Skeletal muscle satellite cell (primary cell): ENCODE measurements at regions not wholly inside any gene's neighbourhood (a gene's known extent, or its start where the extent isn't known, plus 50 kb on each side); places are given as distances from the start of the nearest gene placed in this dataset.

ENCODE experiments used
- H3K27me3 ChIP-seq: 2 replicates; pipeline ENCODE4 v1.7.0; 2013; ENCODE audit warnings: low read length; ENCODE audit not compliant: control insufficient read depth, insufficient read depth
- H3K36me3 ChIP-seq: 2 replicates; pipeline ENCODE4 v1.7.0; 2013; ENCODE audit warnings: mild to moderate bottlenecking, control low read depth, low read length; ENCODE audit not compliant: insufficient read depth
- H3K4me1 ChIP-seq: 2 replicates; pipeline ENCODE4 v1.7.0; 2013; ENCODE audit warnings: low read length; ENCODE audit not compliant: control insufficient read depth, insufficient read depth
- H3K4me2 ChIP-seq: 2 replicates; pipeline ENCODE4 v1.7.0; 2013; ENCODE audit warnings: mild to moderate bottlenecking, low read length
- H3K4me3 ChIP-seq: 2 replicates; pipeline ENCODE4 v1.7.0; 2013; ENCODE audit warnings: low read length
- H3K9ac ChIP-seq: 2 replicates; pipeline ENCODE4 v1.7.0; 2013; ENCODE audit warnings: mild to moderate bottlenecking, low read depth, low read length, moderate library complexity
- H3K9me3 ChIP-seq: replicated peaks from 2 replicates; pipeline ENCODE4 v1.7.0; 2013; ENCODE audit warnings: mild to moderate bottlenecking, control low read depth, low read length

DNA sequence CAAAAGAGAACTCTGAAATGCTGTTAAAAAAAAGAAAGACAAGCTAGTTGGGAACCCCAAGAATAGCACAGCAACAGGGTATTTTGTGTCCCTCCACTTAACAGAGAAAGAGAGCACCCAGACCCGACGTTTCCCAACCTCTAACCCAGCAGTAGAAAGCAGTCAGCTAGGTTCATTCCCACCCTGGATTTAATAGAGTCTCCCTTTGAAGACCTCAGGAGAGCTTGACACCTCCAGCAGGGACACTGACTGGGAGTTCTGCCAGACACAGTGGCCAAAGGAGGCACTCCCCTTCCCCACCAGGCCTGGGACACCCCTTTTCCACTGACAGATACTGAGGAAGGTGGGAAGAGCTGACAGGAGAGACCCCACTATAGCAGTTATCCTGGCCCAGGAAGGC, 337.5 kb upstream of the MSX2 start:
- H3K4me3 ChIP-seq: no peak overlapping the region
- H3K9me3 ChIP-seq: no peaks in the 10 kb centered on the region
- no peaks in the 10 kb centered on the region for H3K4me1 ChIP-seq
- no peaks in the 10 kb centered on the region for H3K36me3 ChIP-seq
- H3K9ac ChIP-seq: no peak overlapping the region
- H3K4me2 ChIP-seq: no peak overlapping the region
- H3K27me3 ChIP-seq: no peaks in the 10 kb centered on the region

DNA sequence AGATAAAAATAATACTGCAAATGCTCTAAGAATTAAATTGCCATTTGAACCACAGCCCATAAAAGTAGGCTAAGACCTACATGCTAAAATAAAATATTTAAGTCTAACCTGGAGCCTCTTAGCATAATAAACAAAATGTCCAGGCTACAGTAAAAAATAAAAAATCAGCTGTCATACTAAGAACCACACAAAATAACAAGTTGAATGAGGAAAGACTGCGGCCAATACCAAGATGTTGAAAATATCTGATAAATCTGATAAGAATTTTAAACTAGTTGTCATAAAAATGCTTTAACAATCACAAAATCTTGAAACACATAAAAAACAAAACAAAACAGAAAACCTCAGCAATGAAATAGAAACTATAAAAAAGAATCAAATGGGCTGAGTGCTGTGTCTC, 336.9 kb upstream of the MSX2 start:
- no peak overlapping the region for H3K4me2 ChIP-seq
- no peaks in the 10 kb centered on the region for H3K4me1 ChIP-seq
- no peaks in the 10 kb centered on the region for H3K9me3 ChIP-seq
- no peak overlapping the region for H3K4me3 ChIP-seq
- no peak overlapping the region for H3K9ac ChIP-seq
- no peaks in the 10 kb centered on the region for H3K27me3 ChIP-seq
- H3K36me3 ChIP-seq: no peaks in the 10 kb centered on the region

DNA sequence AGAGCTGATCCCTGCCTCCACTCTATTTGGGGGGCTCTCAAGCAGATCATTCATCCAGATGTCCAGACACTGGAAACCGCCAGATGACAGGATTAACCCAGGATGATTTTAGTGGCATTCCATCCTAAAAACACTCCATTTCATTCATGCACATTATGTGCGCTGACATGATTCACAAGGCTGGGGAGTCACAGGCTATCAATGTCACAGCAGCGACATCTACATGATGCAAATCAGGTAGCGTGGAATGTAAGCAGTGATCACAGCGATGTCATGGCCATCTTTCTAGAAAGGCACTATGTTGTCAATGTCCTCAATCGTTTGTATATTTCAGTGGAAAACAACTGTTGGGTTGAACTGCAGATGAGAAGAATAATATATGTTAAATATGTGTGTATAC, 331.5 kb upstream of the MSX2 start:
- H3K9ac ChIP-seq: no peak overlapping the region
- H3K9me3 ChIP-seq: no peaks in the 10 kb centered on the region
- no peaks in the 10 kb centered on the region for H3K4me1 ChIP-seq
- no peaks in the 10 kb centered on the region for H3K27me3 ChIP-seq
- no peak overlapping the region for H3K4me2 ChIP-seq
- no peak overlapping the region for H3K4me3 ChIP-seq
- no peaks in the 10 kb centered on the region for H3K36me3 ChIP-seq

DNA sequence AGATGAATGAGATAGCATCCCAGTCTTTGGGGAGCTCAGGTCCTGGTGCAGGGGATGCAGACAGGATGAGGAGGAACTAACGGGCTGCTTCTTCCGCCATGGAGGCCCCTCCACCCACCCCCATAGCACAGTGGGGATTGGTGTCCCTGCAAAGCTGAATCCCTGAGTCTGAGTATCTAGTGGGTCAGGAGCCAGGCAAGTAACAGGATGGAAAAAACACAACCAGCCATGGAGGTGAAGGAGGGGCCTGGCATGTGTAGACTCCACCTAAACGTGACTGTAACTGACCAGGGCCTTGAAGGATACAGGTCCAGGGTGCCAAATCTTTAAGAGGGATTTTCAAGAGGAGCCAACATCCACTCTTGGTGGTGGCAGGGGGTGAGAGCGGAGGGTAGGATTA, 327.8 kb upstream of the MSX2 start:
- no peaks in the 10 kb centered on the region for H3K27me3 ChIP-seq
- no peak overlapping the region for H3K4me3 ChIP-seq
- no peaks in the 10 kb centered on the region for H3K4me1 ChIP-seq
- no peak overlapping the region for H3K9ac ChIP-seq
- H3K9me3 ChIP-seq: no peaks in the 10 kb centered on the region
- no peak overlapping the region for H3K4me2 ChIP-seq
- H3K36me3 ChIP-seq: no peaks in the 10 kb centered on the region

DNA sequence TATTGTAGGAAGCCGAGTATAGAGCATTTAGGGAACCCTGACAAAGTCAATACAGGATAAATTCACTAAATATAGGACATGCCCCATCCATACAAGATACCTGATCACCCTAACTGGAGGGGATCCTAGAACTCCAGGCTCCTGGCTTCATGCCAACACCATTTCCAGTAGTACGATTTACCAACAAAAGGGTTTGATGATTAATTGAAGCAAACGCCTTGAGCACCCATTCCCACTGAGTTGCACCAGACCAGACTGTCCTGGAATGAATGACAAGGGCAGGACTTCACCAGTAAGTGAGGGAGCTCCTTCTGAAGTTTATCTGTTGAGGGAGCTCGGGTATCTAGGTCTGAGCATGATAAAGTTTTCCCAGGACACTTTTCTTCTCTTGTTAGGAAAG, 327.2 kb upstream of the MSX2 start:
- Histone ChIP-seq H3K36me3 (no peaks in the 10 kb centered on the region), H3K9ac (no peak overlapping the region), H3K9me3 (no peaks in the 10 kb centered on the region), H3K4me2 (no peak overlapping the region), H3K4me1 (no peaks in the 10 kb centered on the region), H3K27me3 (no peaks in the 10 kb centered on the region), H3K4me3 (no peak overlapping the region)

DNA sequence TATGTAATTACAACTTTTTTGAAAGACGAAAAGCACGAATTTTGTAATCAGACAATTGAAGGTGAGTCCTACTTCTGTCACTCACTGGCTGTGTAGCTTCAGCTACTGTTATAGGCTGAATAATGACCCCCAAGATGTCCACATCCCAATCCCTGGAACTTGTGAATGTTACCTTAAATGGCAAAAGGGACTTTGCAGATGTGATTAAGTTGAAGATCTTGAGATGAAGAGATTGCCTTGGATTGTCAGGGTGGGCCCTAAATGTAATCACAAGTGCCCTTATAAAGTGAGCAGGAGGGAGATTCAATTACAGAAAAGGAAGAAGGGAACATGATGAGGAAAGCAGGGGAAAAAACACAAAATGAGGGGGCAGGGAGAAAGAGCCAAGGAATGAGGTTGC, 326.2 kb upstream of the MSX2 start:
- Histone ChIP-seq H3K9ac (no peak overlapping the region), H3K4me3 (no peak overlapping the region), H3K9me3 (no peaks in the 10 kb centered on the region), H3K27me3 (no peaks in the 10 kb centered on the region), H3K4me1 (no peaks in the 10 kb centered on the region), H3K4me2 (no peak overlapping the region), H3K36me3 (no peaks in the 10 kb centered on the region)

DNA sequence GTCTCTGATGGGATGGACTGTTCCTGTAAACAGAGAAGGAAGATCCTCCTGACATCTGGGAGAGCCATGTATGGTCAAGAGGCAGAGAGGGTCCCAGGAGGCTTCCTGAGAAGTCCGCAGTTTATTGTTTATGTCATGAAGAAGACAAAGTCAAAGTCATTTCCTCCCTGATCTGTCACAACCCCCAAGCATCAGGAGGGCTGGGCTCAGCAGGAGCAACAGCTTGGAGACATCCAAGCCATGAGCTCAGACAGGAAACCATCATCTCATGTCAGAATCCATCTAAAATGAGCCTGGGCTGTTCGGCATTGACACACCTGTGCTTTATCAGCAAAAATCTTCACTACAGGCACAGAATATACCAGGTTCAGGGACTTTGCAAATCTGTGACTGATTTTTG, 325.0 kb upstream of the MSX2 start:
- Histone ChIP-seq H3K4me2 (no peak overlapping the region), H3K4me3 (no peak overlapping the region), H3K4me1 (no peaks in the 10 kb centered on the region), H3K36me3 (no peaks in the 10 kb centered on the region), H3K9ac (no peak overlapping the region), H3K9me3 (no peaks in the 10 kb centered on the region), H3K27me3 (no peaks in the 10 kb centered on the region)

DNA sequence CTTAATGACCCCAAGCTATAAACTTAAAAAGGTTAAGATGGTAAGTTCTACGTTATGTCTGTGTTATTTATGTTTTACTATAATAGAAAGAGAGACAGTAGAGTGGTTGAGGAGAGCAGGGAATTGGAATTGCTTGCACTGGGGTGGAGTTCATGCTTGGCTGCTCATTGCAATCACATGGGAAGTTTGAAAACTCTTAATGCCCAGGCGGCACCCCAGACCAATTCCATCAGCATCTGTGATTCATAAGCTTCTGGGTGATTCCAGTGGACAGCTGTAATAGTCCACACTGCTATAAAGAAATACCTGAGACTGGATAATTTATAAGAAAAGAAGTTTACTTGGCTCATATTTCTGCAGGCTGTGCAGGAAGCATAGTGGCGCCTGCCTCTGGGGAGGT, 323.9 kb upstream of the MSX2 start:
- Histone ChIP-seq H3K4me2 (no peak overlapping the region), H3K27me3 (no peaks in the 10 kb centered on the region), H3K9ac (no peak overlapping the region), H3K4me3 (no peak overlapping the region), H3K36me3 (no peaks in the 10 kb centered on the region), H3K4me1 (no peaks in the 10 kb centered on the region), H3K9me3 (no peaks in the 10 kb centered on the region)

DNA sequence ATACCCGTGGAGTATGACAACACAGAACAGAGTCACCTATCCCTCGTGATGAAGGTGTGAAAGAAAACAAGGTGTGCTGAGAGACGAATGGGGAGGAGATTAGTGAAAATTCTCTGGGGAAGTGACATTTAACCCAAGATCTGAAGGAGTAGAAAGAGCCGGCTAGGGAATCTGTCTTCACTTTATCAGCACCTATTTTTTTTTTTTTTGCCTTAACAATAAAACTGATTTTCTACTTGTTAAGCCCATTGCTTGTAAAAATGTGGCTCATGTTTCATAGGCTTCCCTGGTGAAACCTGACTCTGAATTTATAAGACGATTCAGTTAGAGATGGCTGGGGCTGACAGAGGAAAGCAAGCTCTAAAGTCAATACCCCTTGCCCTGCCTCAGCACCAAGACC, 322.6 kb upstream of the MSX2 start:
- Histone ChIP-seq H3K9ac (no peak overlapping the region), H3K9me3 (no peaks in the 10 kb centered on the region), H3K4me2 (no peak overlapping the region), H3K36me3 (no peaks in the 10 kb centered on the region), H3K4me3 (no peak overlapping the region), H3K27me3 (no peaks in the 10 kb centered on the region), H3K4me1 (no peaks in the 10 kb centered on the region)

DNA sequence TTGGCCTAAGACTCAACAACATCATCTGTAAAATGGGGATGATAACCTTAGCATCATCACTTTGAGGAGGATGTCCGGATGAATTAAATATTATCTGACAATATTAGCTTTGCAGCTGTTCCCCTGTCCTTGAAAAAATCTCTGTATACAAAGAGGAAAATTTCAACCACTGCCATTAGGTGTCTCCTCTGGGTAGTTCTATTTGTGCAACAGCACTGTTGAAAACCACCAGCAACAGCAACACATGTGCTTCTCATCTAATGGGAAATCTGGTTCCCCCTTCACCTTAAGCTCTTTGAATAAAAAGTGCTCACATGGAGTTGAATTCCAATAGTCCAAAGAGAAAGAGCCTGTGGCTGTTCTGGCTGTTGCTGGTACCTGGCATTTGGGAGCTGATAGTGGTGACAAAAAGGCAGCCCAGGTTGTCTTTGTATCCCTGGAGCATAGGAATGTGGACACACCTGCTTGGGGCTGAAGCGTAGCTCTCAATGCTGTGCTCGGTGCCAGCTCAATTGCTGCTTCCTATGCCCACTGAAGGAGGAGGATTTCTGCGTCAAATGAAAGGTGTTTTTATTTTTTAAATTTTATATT, 322.1 kb upstream of the MSX2 start:
- H3K4me1 ChIP-seq: no peaks in the 10 kb centered on the region
- no peak overlapping the region for H3K4me2 ChIP-seq
- H3K9me3 ChIP-seq: no peaks in the 10 kb centered on the region
- no peaks in the 10 kb centered on the region for H3K27me3 ChIP-seq
- no peak overlapping the region for H3K4me3 ChIP-seq
- H3K9ac ChIP-seq: no peak overlapping the region
- no peaks in the 10 kb centered on the region for H3K36me3 ChIP-seq

DNA sequence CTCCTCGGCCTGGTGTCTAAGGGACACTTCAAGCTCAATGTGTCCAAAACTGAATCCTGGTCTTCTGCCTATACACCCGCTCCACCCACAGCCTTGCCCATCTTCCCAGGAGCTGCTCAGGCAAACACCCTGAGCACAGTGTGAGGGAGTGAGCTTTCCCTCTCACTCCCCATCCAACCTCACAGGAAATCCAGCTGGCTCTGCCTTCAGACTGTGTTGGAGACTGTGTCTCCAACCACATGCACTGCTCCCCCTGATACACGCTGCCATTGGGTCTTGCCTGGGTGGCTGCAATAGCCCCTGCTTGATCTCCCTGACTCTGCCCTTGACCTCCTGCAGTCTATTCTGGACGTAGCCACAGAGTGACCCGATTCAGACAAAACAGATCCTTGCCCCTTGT, 319.5 kb upstream of the MSX2 start:
- H3K27me3 ChIP-seq: no peaks in the 10 kb centered on the region
- H3K9me3 ChIP-seq: no peaks in the 10 kb centered on the region
- H3K9ac ChIP-seq: no peak overlapping the region
- H3K4me3 ChIP-seq: no peak overlapping the region
- H3K36me3 ChIP-seq: no peaks in the 10 kb centered on the region
- no peak overlapping the region for H3K4me2 ChIP-seq
- H3K4me1 ChIP-seq: no peaks in the 10 kb centered on the region

DNA sequence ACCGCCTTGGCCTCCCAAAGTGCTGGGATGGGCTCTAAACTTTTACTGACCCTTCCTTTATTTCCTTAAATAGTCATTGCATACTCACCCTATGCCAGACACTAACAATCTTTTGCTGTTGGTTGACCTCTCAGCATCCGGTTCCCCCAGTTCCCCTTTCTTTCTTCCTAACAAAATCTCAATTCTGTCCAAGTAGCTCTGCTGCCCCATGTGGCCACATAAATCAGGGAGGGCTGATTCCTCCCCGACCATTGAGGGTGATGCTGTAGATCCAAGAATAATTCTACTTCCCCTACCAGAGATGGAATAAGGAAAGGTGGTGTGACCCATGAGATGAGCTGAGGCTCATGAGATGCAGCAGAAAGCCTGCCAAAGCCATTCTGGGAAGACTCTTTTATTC, 315.3 kb upstream of the MSX2 start:
- H3K4me1 ChIP-seq: no peaks in the 10 kb centered on the region
- no peak overlapping the region for H3K9ac ChIP-seq
- H3K36me3 ChIP-seq: no peaks in the 10 kb centered on the region
- H3K4me3 ChIP-seq: no peak overlapping the region
- H3K27me3 ChIP-seq: no peaks in the 10 kb centered on the region
- H3K4me2 ChIP-seq: no peak overlapping the region
- peaks cover 3% of the 10 kb centered on the region for H3K9me3 ChIP-seq
